OCI-LY7 (cell line): ENCODE measurements at regions not wholly inside any gene's neighbourhood (a gene's known extent, or its start where the extent isn't known, plus 50 kb on each side); places are given as distances from the start of the nearest gene placed in this dataset.

Experiments
- CTCF ChIP-seq: fragments of 200-600 bp; sonication (generic); conservative IDR thresholded peaks from 2 replicates; pipeline ENCODE4 v1.5.1; 2014; ENCODE audit warnings: mild to moderate bottlenecking, antibody characterized with exemption, low read length, moderate library complexity, mixed read lengths
- EZH2phosphoT487 ChIP-seq: fragments of 200-600 bp; sonication (generic); IDR thresholded peaks from 2 replicates; pipeline ENCODE4 v1.6.1; 2018; ENCODE audit warnings: low read depth, borderline replicate concordance, mild to moderate bottlenecking, mixed run types, antibody characterized with exemption, low read length, moderate library complexity, mixed read lengths

GRCh38 chr2:48146552-48146951, 167.9 kb upstream of the FOXN2 start:
- TF ChIP-seq CTCF (no peak), EZH2phosphoT487 (no peak)
